Peyer's patch (tissue), 4 donors: ENCODE measurements at regions not wholly inside any gene's neighbourhood (a gene's known extent, or its start where the extent isn't known, plus 50 kb on each side); places are given as distances from the start of the nearest gene placed in this dataset.

Experiments
- DNase-seq, 3 donors: peaks; one replicate each; pipeline ENCODE4 v3.0.0-alpha.2; 2017 to 2019
- H3K27ac ChIP-seq, 4 donors: fragments of 200-600 bp; sonication (generic); one replicate each; pipeline ENCODE4 v1.5.1; 2016 to 2019
- H3K27me3 ChIP-seq, 2 donors: fragments of 200-600 bp; sonication (generic); one replicate each; pipeline ENCODE4 v1.5.1; 2019
- H3K36me3 ChIP-seq, 3 donors: fragments of 200-600 bp; sonication (generic); one replicate each; pipeline ENCODE4 v1.5.1; 2016 to 2019
- H3K4me1 ChIP-seq, 4 donors: fragments of 200-600 bp; sonication (generic); one replicate each; pipeline ENCODE4 v1.5.1; 2016 to 2019
- H3K4me3 ChIP-seq, 4 donors: fragments of 200-600 bp; sonication (generic); 1 replicate in 3 of 4; 2 replicates in 1 of 4; pipeline ENCODE4 v1.5.1; 2016 to 2019; ENCODE audit warnings: mild to moderate bottlenecking in 1 of 4
- H3K9me3 ChIP-seq, 4 donors: fragments of 200-600 bp; sonication (generic); one replicate each; pipeline ENCODE4 v1.5.1; 2016 to 2019; ENCODE audit warnings: mild to moderate bottlenecking in 1 of 4
- CTCF ChIP-seq, 6 experiments: fragments of 450-650 bp in 4 of 6; fragments of 200-600 bp in 2 of 6; sonication (generic) in 1 of 6; IDR thresholded peaks; one replicate each; pipeline ENCODE4 v1.5.1; 2017 to 2019; ENCODE audit warnings: antibody characterized with exemption in 6 of 6, mild to moderate bottlenecking in 3 of 6, moderate library complexity in 1 of 6
- POLR2A ChIP-seq, 2 donors: fragments of 450-650 bp; IDR thresholded peaks; one replicate each; pipeline ENCODE4 v1.5.1; 2017; ENCODE audit warnings: antibody characterized with exemption in 2 of 2, mild to moderate bottlenecking in 2 of 2, moderate library complexity in 2 of 2

DNA sequence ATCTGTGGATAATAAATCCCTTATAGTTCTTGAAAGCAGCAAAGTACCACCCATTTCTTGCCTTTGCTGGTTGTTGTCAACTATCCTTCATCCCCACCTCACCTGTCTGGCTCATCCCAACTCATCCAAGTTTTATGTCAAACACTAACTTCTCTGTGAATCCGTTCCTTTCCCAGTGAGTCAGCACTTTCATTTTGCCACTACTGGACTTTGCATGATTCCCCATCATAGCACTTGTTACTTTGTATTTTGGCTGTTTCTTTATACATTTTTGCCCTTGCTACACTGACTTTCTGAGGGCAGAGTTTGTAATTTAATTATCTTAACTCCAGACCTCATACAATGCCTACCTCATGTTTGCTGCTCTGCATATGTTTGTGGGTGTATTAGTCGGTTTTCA lies 90.8 kb upstream of the RORA start:
- H3K9me3 ChIP-seq = no peaks in the 10 kb centered on the region
- no peak for DNase-seq
- H3K27ac ChIP-seq = no peak overlapping the region
- no peaks in the 10 kb centered on the region for H3K27me3 ChIP-seq
- no peak for TF ChIP-seq CTCF (IDR thresholded peaks at IDR 0.05)
- TF ChIP-seq POLR2A (IDR thresholded peaks at IDR 0.05) = no peak
- no peak overlapping the region for H3K4me3 ChIP-seq
- no peaks in the 10 kb centered on the region for H3K36me3 ChIP-seq
- H3K4me1 ChIP-seq = no peaks in the 10 kb centered on the region

- TF ChIP-seq CTCF (IDR thresholded peaks at IDR 0.05) (no peak), POLR2A (IDR thresholded peaks at IDR 0.05) (no peak)
- Histone ChIP-seq H3K4me1 (no peaks in the 10 kb centered on the region), H3K36me3 (no peaks in the 10 kb centered on the region), H3K27me3 (no peaks in the 10 kb centered on the region), H3K27ac (no peak overlapping the region), H3K4me3 (no peak overlapping the region), H3K9me3 (no peaks in the 10 kb centered on the region)
- no peak for DNase-seq
Measured at GRCh38 chr15:61318802-61319525, 89.9 kb upstream of the RORA start.

GRCh38 chr15:61318301-61318700 lies 89.2 kb upstream of the RORA start:
- TF ChIP-seq POLR2A (IDR thresholded peaks at IDR 0.05) = no peak
- TF ChIP-seq CTCF (IDR thresholded peaks at IDR 0.05) = no peak
- Histone ChIP-seq H3K9me3 (no peaks in the 10 kb centered on the region), H3K36me3 (no peaks in the 10 kb centered on the region), H3K4me1 (no peaks in the 10 kb centered on the region), H3K27ac (no peak overlapping the region), H3K4me3 (no peak overlapping the region), H3K27me3 (no peaks in the 10 kb centered on the region)
- no peak for DNase-seq

DNA sequence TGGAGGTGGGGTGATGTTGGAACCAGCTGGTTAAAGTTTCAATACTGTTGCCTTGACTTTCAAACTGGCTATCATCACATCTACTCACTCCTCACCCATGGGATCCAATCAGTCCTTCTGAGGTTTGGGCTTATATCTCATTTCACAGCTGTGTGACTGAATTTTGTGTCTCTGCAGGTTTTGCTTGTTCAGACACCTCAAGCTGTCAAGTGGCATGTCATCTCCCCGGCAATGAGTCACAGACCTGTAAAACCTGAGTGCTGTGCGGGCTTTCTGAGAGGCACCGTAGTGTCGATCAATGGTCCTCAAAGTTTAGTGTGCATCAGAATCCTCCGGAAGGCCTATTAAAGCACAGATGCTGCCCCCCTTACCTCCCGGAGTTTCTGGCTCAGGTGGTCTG lies 86.4 kb upstream of the RORA start:
- no peak overlapping the region for H3K4me3 ChIP-seq
- no peaks in the 10 kb centered on the region for H3K27me3 ChIP-seq
- H3K9me3 ChIP-seq = no peaks in the 10 kb centered on the region
- DNase-seq = no peak
- H3K36me3 ChIP-seq = no peaks in the 10 kb centered on the region
- H3K27ac ChIP-seq = no peak overlapping the region
- TF ChIP-seq CTCF (IDR thresholded peaks at IDR 0.05) = no peak
- TF ChIP-seq POLR2A (IDR thresholded peaks at IDR 0.05) = no peak
- H3K4me1 ChIP-seq = no peaks in the 10 kb centered on the region

- H3K27me3 ChIP-seq = no peaks in the 10 kb centered on the region
- H3K4me3 ChIP-seq = no peak overlapping the region
- no peak for DNase-seq
- TF ChIP-seq CTCF (IDR thresholded peaks at IDR 0.05) (no peak), POLR2A (IDR thresholded peaks at IDR 0.05) (no peak)
- H3K4me1 ChIP-seq = no peaks in the 10 kb centered on the region
- H3K9me3 ChIP-seq = no peaks in the 10 kb centered on the region
- no peaks in the 10 kb centered on the region for H3K36me3 ChIP-seq
- no peak overlapping the region for H3K27ac ChIP-seq
Measured at GRCh38 chr15:61314427-61314826, 85.3 kb upstream of the RORA start.

GRCh38 chr15:61309617-61310016 lies 80.5 kb upstream of the RORA start:
- Histone ChIP-seq H3K36me3 (no peaks in the 10 kb centered on the region), H3K4me1 (no peaks in the 10 kb centered on the region), H3K4me3 (no peak overlapping the region), H3K9me3 (no peaks in the 10 kb centered on the region), H3K27ac (no peak overlapping the region), H3K27me3 (no peaks in the 10 kb centered on the region)
- no peak for DNase-seq
- TF ChIP-seq POLR2A (IDR thresholded peaks at IDR 0.05) = no peak
- no peak for TF ChIP-seq CTCF (IDR thresholded peaks at IDR 0.05)
